GM12891 (cell line): ENCODE measurements at regions not wholly inside any gene's neighbourhood (a gene's known extent, or its start where the extent isn't known, plus 50 kb on each side); places are given as distances from the start of the nearest gene placed in this dataset.
A peak's percentile ranks its signal among the peaks of the same experiment; 100 is the strongest.

Experiments
- DNase-seq: peaks from one replicate; pipeline ENCODE4 v3.0.0; 2011; ENCODE audit warnings: low spot score; ENCODE audit not compliant: insufficient read length
- FAIRE-seq: peaks from 2 replicates; lab custom pipeline; 2011; peaks lifted over from hg19 to GRCh38; lab: Jason Lieb, UNC
- PAX5 ChIP-seq: IDR thresholded peaks from 2 replicates; pipeline ENCODE4 v1.6.1; 2011; ENCODE audit warnings: low read length, moderate library complexity, mild to moderate bottlenecking; ENCODE audit not compliant: insufficient read depth, severe bottlenecking
- POLR2A ChIP-seq: IDR thresholded peaks from 2 replicates; pipeline ENCODE4 v1.6.1; 2011; ENCODE audit warnings: low read depth, low read length, control low read depth
- POLR2AphosphoS5 ChIP-seq: IDR thresholded peaks from 2 replicates; pipeline ENCODE4 v1.6.1; 2011; ENCODE audit warnings: low read depth, low read length, control low read depth
- POU2F2 ChIP-seq: IDR thresholded peaks from 2 replicates; pipeline ENCODE4 v1.6.1; 2011; ENCODE audit warnings: low read depth, mild to moderate bottlenecking, control low read depth, low read length, moderate library complexity
- SPI1 ChIP-seq: IDR thresholded peaks from 2 replicates; pipeline ENCODE4 v1.6.1; 2011; ENCODE audit warnings: low read depth, low read length, control low read depth
- TAF1 ChIP-seq: IDR thresholded peaks from 2 replicates; pipeline ENCODE4 v1.6.1; 2011; ENCODE audit warnings: low read depth, low read length, control low read depth

DNA sequence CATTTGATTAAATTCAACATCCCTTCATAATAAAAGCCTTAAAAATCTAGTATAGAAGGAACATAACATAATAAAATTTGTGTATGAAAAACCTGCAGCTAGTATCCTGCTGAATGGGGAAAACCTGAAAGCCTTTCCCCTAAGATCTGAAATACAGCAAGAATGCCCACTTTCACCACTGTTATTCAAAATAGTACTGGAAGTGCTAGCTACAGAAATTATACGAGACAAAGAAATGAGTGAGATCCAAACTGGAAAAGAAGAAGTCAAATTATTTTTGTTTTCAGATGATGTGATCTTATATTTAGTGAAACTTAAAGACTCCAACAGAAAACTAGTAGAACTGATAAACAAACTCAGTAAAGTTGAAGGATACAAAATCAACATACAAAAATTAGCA is 152.9 kb downstream of the RTL3 start:
- no peak for FAIRE-seq
- DNase-seq, result no peak
- TF ChIP-seq SPI1 (peak; percentile 54; the same call in 1 of the 2 replicates), PAX5 (no peak), TAF1 (no peak), POLR2AphosphoS5 (no peak), POLR2A (no peak), POU2F2 (no peak)

DNA sequence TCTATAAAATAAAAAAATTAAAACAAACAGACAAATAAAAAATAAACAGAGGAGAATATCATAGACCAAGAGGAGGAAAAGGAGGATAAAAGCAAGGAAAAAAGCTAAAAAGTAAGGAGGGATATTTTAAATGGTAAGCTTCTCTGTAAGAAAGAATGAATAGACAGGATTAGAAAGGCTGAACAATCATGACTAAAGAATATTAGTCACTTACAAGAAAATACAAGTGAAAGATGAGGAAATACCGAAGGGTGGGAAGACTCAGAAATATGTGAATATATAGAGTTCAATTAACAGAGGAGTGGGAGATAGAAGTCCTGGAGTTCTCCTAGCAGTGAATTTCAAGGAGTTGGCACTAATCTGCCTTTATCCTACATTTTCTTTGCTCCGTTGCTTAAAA is 162.6 kb downstream of the RTL3 start:
- DNase-seq (no peak), FAIRE-seq (no peak)
- TF ChIP-seq POLR2A (no peak), SPI1 (no peak), PAX5 (no peak), TAF1 (no peak), POLR2AphosphoS5 (no peak), POU2F2 (no peak)

GRCh38 chrX:78493180-78493579 is 165.8 kb upstream of the CYSLTR1 start:
- DNase-seq (no peak), FAIRE-seq (no peak)

GRCh38 chrX:78476701-78477100 is 149.3 kb upstream of the CYSLTR1 start:
- DNase-seq (no peak), FAIRE-seq (no peak)
- TF ChIP-seq POLR2A (no peak), PAX5 (no peak), SPI1 (no peak), POLR2AphosphoS5 (no peak)

More at GRCh38 chrX:78493180-78493579, 165.8 kb upstream of the CYSLTR1 start:
- TF ChIP-seq POLR2AphosphoS5, result no peak
- TF ChIP-seq PAX5, result no peak
- TF ChIP-seq POLR2A, result no peak
- TF ChIP-seq SPI1, result no peak
- TF ChIP-seq TAF1, result no peak

- FAIRE-seq, result peak; percentile 75
- TF ChIP-seq TAF1, result no peak
- TF ChIP-seq SPI1, result peak; percentile 59; the same call in 1 of the 2 replicates
These were observed 129.5 kb upstream of the CYSLTR1 start for GRCh38 chrX:78456909-78457308.

GRCh38 chrX:78455901-78456300 is 128.5 kb upstream of the CYSLTR1 start:
- FAIRE-seq, result no peak
- TF ChIP-seq POU2F2 (no peak), POLR2A (no peak), POLR2AphosphoS5 (no peak), PAX5 (no peak), TAF1 (no peak), SPI1 (no peak)
- DNase-seq, result no peak

More at GRCh38 chrX:78456909-78457308, 129.5 kb upstream of the CYSLTR1 start:
- DNase-seq, result no peak

GRCh38 chrX:78452356-78452755 is 124.9 kb upstream of the CYSLTR1 start:
- TF ChIP-seq PAX5 (no peak), TAF1 (no peak), POLR2AphosphoS5 (no peak), POU2F2 (no peak), SPI1 (no peak), POLR2A (no peak)
- DNase-seq, result no peak
- FAIRE-seq, result no peak

- DNase-seq, result no peak
- TF ChIP-seq TAF1 (no peak), POU2F2 (no peak), PAX5 (no peak), SPI1 (no peak)
- no peak for FAIRE-seq
These were observed 110.2 kb upstream of the CYSLTR1 start for GRCh38 chrX:78437621-78438020.

GRCh38 chrX:78429172-78429571 is 101.8 kb upstream of the CYSLTR1 start:
- TF ChIP-seq POLR2A, result no peak
- TF ChIP-seq TAF1, result no peak
- no peak for TF ChIP-seq SPI1
- TF ChIP-seq PAX5, result no peak
- TF ChIP-seq POLR2AphosphoS5, result no peak
- no peak for TF ChIP-seq POU2F2
- FAIRE-seq (no peak), DNase-seq (no peak)

GRCh38 chrX:78388663-78389062 is 61.3 kb upstream of the CYSLTR1 start:
- FAIRE-seq (no peak), DNase-seq (no peak)
- TF ChIP-seq TAF1 (no peak), POLR2A (no peak), POU2F2 (no peak), POLR2AphosphoS5 (no peak), PAX5 (no peak), SPI1 (no peak)

- no peak for TF ChIP-seq SPI1
- TF ChIP-seq POLR2A, result no peak
- no peak for TF ChIP-seq POLR2AphosphoS5
- no peak for TF ChIP-seq POU2F2
- no peak for TF ChIP-seq PAX5
- no peak for TF ChIP-seq TAF1
- FAIRE-seq (peak; percentile 47), DNase-seq (no peak)
These were observed 60.0 kb upstream of the CYSLTR1 start for GRCh38 chrX:78387364-78387763.
